IMR-90 (cell line): ENCODE measurements at regions not wholly inside any gene's neighbourhood (a gene's known extent, or its start where the extent isn't known, plus 50 kb on each side); places are given as distances from the start of the nearest gene placed in this dataset.

Experiments
- ATAC-seq: fragments of 200-7000 bp; cut with Tn5 transposase; 2 replicates; pipeline ENCODE4 v1.9.1; 2020; ENCODE audit warnings: low read depth, mild to moderate bottlenecking, moderate library complexity
- BruUV-seq: library from RNA; stranded (reverse); fragments of 400-500 nt; replicated peaks from 2 replicates; lab custom pipeline; 2021; lab: Mats Ljungman, UMichigan
- CTCF ChIA-PET: fragments of 300-600 bp; formaldehyde crosslinking; extraction: SDS; loops from one replicate; lab custom pipeline; 2021; ENCODE audit warnings: antibody characterized with exemption; lab: Yijun Ruan, JAX
- POLR2A ChIA-PET: fragments of 300-600 bp; sonication (Branson Sonifier 250); formaldehyde crosslinking; loops from one replicate; lab custom pipeline; 2022; ENCODE audit warnings: antibody characterized with exemption; ENCODE audit not compliant: unreplicated experiment; lab: Charles Lee
- DNase-seq: peaks from one replicate; pipeline ENCODE4 v3.0.0; 2013
- H2AFZ ChIP-seq: replicated peaks from 2 replicates; pipeline ENCODE3; 2013; ENCODE audit warnings: low read length, mild to moderate bottlenecking; ENCODE audit not compliant: poor library complexity
- H2AK5ac ChIP-seq: 2 replicates; pipeline ENCODE4 v1.6.1; 2013; ENCODE audit warnings: low read depth, low read length, inconsistent platforms
- H2AK9ac ChIP-seq: replicated peaks from 2 replicates; pipeline ENCODE3; 2013; ENCODE audit warnings: mild to moderate bottlenecking, low read depth, low read length, moderate library complexity; ENCODE audit not compliant: poor library complexity
- H2BK120ac ChIP-seq: 2 replicates; pipeline ENCODE4 v1.6.1; 2013; ENCODE audit warnings: low read depth, low read length, inconsistent platforms
- H2BK15ac ChIP-seq: 3 replicates; pipeline ENCODE4 v1.6.1; 2013; ENCODE audit warnings: low read depth, low read length, inconsistent platforms
- H2BK20ac ChIP-seq: 2 replicates; pipeline ENCODE4 v1.6.1; 2013; ENCODE audit warnings: low read depth, mild to moderate bottlenecking, inconsistent platforms, low read length, moderate library complexity
- H2BK5ac ChIP-seq: 2 replicates; pipeline ENCODE4 v1.6.1; 2013; ENCODE audit warnings: mild to moderate bottlenecking, low read depth, low read length, inconsistent platforms; ENCODE audit not compliant: poor library complexity, severe bottlenecking
- H3K14ac ChIP-seq: replicated peaks from 2 replicates; pipeline ENCODE4 v1.6.1; 2013; ENCODE audit warnings: low read depth, low read length, inconsistent platforms
- H3K18ac ChIP-seq: 2 replicates; pipeline ENCODE4 v1.6.1; 2013; ENCODE audit warnings: low read depth, low read length, control low read depth
- H3K23ac ChIP-seq: 2 replicates; pipeline ENCODE4 v1.6.1; 2013; ENCODE audit warnings: low read depth, low read length, inconsistent platforms
- H3K27ac ChIP-seq: 2 replicates; pipeline ENCODE4 v1.5.1; 2013; ENCODE audit warnings: mild to moderate bottlenecking, control low read depth, low read length; ENCODE audit not compliant: insufficient read depth
- H3K27me3 ChIP-seq: 2 replicates; pipeline ENCODE4 v1.6.1; 2013; ENCODE audit warnings: low read length; ENCODE audit not compliant: control insufficient read depth, insufficient read depth
- H3K36me3 ChIP-seq: 2 replicates; pipeline ENCODE4 v1.6.1; 2013; ENCODE audit warnings: low read length, mixed read lengths; ENCODE audit not compliant: control insufficient read depth, insufficient read depth
- H3K4ac ChIP-seq: 2 replicates; pipeline ENCODE4 v1.6.1; 2013; ENCODE audit warnings: low read depth, low read length, inconsistent platforms
- H3K4me1 ChIP-seq: 2 replicates; pipeline ENCODE4 v1.6.1; 2013; ENCODE audit warnings: low read length, mixed read lengths; ENCODE audit not compliant: control insufficient read depth, insufficient read depth
- H3K4me2 ChIP-seq: 2 replicates; pipeline ENCODE4 v1.6.1; 2013; ENCODE audit warnings: low read depth, mild to moderate bottlenecking, control low read depth, low read length, moderate library complexity
- H3K4me3 ChIP-seq: 2 replicates; pipeline ENCODE4 v1.5.1; 2013; ENCODE audit warnings: low read depth, mild to moderate bottlenecking, control low read depth, low read length, moderate library complexity; ENCODE audit not compliant: insufficient read depth
- H3K56ac ChIP-seq: 2 replicates; pipeline ENCODE4 v1.6.1; 2013; ENCODE audit warnings: low read length, inconsistent platforms; ENCODE audit not compliant: insufficient read depth; ENCODE audit errors: extremely low read depth
- H3K79me1 ChIP-seq, 2 experiments: 2 replicates each; pipeline ENCODE4 v1.6.1; 2013; ENCODE audit warnings: low read length in 2 of 2, inconsistent platforms in 1 of 2, low read depth in 1 of 2
- H3K9ac ChIP-seq: 2 replicates; pipeline ENCODE4 v1.6.1; 2013; ENCODE audit warnings: low read depth, low read length, control low read depth
- H3K9me1 ChIP-seq: 2 replicates; pipeline ENCODE4 v1.6.1; 2013; ENCODE audit warnings: low read length, inconsistent platforms; ENCODE audit not compliant: insufficient read depth
- H3K9me3 ChIP-seq: 2 replicates; pipeline ENCODE4 v1.6.1; 2013; ENCODE audit warnings: low read length; ENCODE audit not compliant: control insufficient read depth, insufficient read depth
- H4K20me1 ChIP-seq: 2 replicates; pipeline ENCODE4 v1.6.1; 2013; ENCODE audit warnings: low read length, inconsistent platforms; ENCODE audit not compliant: insufficient read depth
- H4K5ac ChIP-seq: 2 replicates; pipeline ENCODE4 v1.6.1; 2013; ENCODE audit warnings: mild to moderate bottlenecking, low read depth, low read length, control low read depth
- H4K8ac ChIP-seq, 2 experiments: 2 replicates each; pipeline ENCODE4 v1.6.1; 2013; ENCODE audit warnings: low read depth in 2 of 2, low read length in 2 of 2, control low read depth in 1 of 2, inconsistent platforms in 1 of 2
- H4K91ac ChIP-seq: 2 replicates; pipeline ENCODE4 v1.6.1; 2013; ENCODE audit warnings: low read depth, low read length, inconsistent platforms; ENCODE audit not compliant: insufficient read depth
- BHLHE40 ChIP-seq: fragments of 150-350 bp; IDR thresholded peaks from 2 replicates; pipeline ENCODE4 v1.6.1; 2016; ENCODE audit warnings: mild to moderate bottlenecking, low read depth, low read length
- CHD1 ChIP-seq: IDR thresholded peaks from 2 replicates; pipeline ENCODE4 v1.6.1; 2012; ENCODE audit warnings: low read depth, low read length, improper control_type of control experiment
- MXI1 ChIP-seq: IDR thresholded peaks from 2 replicates; pipeline ENCODE4 v1.6.1; 2012; ENCODE audit warnings: low read depth, mild to moderate bottlenecking, low read length, moderate library complexity, borderline replicate concordance
- NFE2L2 ChIP-seq: fragments of 150-350 bp; IDR thresholded peaks from 2 replicates; pipeline ENCODE4 v1.6.1; 2016; ENCODE audit warnings: low read depth, mild to moderate bottlenecking, low read length
- RAD21 ChIP-seq: IDR thresholded peaks from 2 replicates; pipeline ENCODE4 v1.6.1; 2012; ENCODE audit warnings: low read length, improper control_type of control experiment
- WGBS, 2 experiments: methylation state at CpG; one replicate each; pipeline versions ENCODE4 v1.1.5 to v1.1.7; 2013; ENCODE audit warnings: missing lambda C conversion rate in 2 of 2; ENCODE audit not compliant: insufficient read length in 1 of 2; ENCODE audit errors: extremely low coverage in 2 of 2; 5-methylcytosine and 5-hydroxymethylcytosine counted together
- dilution Hi-C: fragments of 300-500 bp; cut with HindIII; formaldehyde crosslinking; loops from one replicate; pipeline ENCODE4 v1.14.3; 2018; ENCODE audit warnings: low sequenced_read_pairs; ENCODE audit not compliant: unreplicated experiment
- in situ Hi-C: fragments of 300-500 bp; cut with MboI; formaldehyde crosslinking; loops from 3 replicates; pipeline ENCODE4 v1.14.3; 2019; ENCODE audit warnings: low sequenced_read_pairs, inconsistent platforms, mixed read lengths
- intact Hi-C: fragments of 100-400 bp; cut with micrococcal nuclease; formaldehyde crosslinking; loops from 2 replicates; pipeline ENCODE4 v1.10.0; 2022

GRCh38 chr3:27575499-27575898 is 91.3 kb upstream of the SLC4A7 start:
- intact Hi-C loops: no loop called here
- TF ChIP-seq RAD21 (no peak), CHD1 (no peak), NFE2L2 (no peak), BHLHE40 (no peak), MXI1 (no peak)

More at GRCh38 chr3:27575499-27575898, 91.3 kb upstream of the SLC4A7 start:
- Histone ChIP-seq H3K4me1 (peaks cover 2% of the 10 kb centered on the region; the same call in 1 of the 2 replicates), H3K9ac (no peak overlapping the region), H3K27ac (no peak overlapping the region), H4K91ac (no peak overlapping the region), H3K56ac (no peak overlapping the region), H2BK20ac (no peak overlapping the region), H2BK15ac (no peak overlapping the region), H3K27me3 (no peaks in the 10 kb centered on the region), H4K20me1 (no peaks in the 10 kb centered on the region), H2AK9ac (no peak overlapping the region), H3K14ac (no peak overlapping the region), H3K4me2 (no peak overlapping the region), H2AK5ac (no peak overlapping the region), H3K4me3 (no peak overlapping the region), H2AFZ (no peak overlapping the region), H3K23ac (no peak overlapping the region), H3K4ac (no peak overlapping the region), H3K9me3 (no peaks in the 10 kb centered on the region), H3K9me1 (no peaks in the 10 kb centered on the region), H3K79me1 (no peaks in the 10 kb centered on the region), H4K5ac (no peak overlapping the region), H4K8ac (no peak overlapping the region), H3K36me3 (no peaks in the 10 kb centered on the region), H2BK5ac (no peak overlapping the region), H3K18ac (no peak overlapping the region), H2BK120ac (no peak overlapping the region)
- ChIA-PET POLR2A (no interaction called here), CTCF (no interaction called here)
- dilution Hi-C loops (no loop called here), in situ Hi-C loops (no loop called here)
- DNase-seq (no peak), ATAC-seq (no peak)
- BruUV-seq: no TSS peak
- no CpG with 5 or more reads among the region's 3 CpGs for WGBS, 2 experiments
